Muscle of leg (tissue), 3 donors: ENCODE measurements at regions not wholly inside any gene's neighbourhood (a gene's known extent, or its start where the extent isn't known, plus 50 kb on each side); places are given as distances from the start of the nearest gene placed in this dataset.
A peak's percentile ranks its signal among the peaks of the same experiment; 100 is the strongest.
"Not testable (repeated sequence)": the region's sequence is repeated elsewhere in the genome, so short reads cannot be mapped to it uniquely, and the experiment has no call there.

Experiments used
- DNase-seq: peaks from one replicate; pipeline ENCODE4 v3.0.0; 2013
- H3K27ac ChIP-seq: one replicate; pipeline ENCODE4 v1.5.1; 2013; ENCODE audit warnings: mild to moderate bottlenecking, low read length, control low read depth
- H3K27me3 ChIP-seq: one replicate; pipeline ENCODE4 v1.6.1; 2013; ENCODE audit warnings: low read length; ENCODE audit not compliant: control insufficient read depth, insufficient read depth
- H3K36me3 ChIP-seq: one replicate; pipeline ENCODE4 v1.6.1; 2013; ENCODE audit warnings: low read length; ENCODE audit not compliant: control insufficient read depth, insufficient read depth
- H3K4me1 ChIP-seq: one replicate; pipeline ENCODE4 v1.6.1; 2013; ENCODE audit warnings: low read length; ENCODE audit not compliant: control insufficient read depth, insufficient read depth
- H3K4me3 ChIP-seq: one replicate; pipeline ENCODE4 v1.5.1; 2013; ENCODE audit warnings: low read length, control low read depth
- H3K9me3 ChIP-seq: replicated peaks from 2 replicates; pipeline ENCODE4 v1.6.1; 2013; ENCODE audit warnings: low read depth, low read length; ENCODE audit not compliant: control insufficient read depth
- WGBS: methylation state at CpG from one replicate; pipeline ENCODE4 v1.1.5; 2013; ENCODE audit warnings: missing lambda C conversion rate; ENCODE audit not compliant: insufficient coverage; 5-methylcytosine and 5-hydroxymethylcytosine counted together

DNA sequence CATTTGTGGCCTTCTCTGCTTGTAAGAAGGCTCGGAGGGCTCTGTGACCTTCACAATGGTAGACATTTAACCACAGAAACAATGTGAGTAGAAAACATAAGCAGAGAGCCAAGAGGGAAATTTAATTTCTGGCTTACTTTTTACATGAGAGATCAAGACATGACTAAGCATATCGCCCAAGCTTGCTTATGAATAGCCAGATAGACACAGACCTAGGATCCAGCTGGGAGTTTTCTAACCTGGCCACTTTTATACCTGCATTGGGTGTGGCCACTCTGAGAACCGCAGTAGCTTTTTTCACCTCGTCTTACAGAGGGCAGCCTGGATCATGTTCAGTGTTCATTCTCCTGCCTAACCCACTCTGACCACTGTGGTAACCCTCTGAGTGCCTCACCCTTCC lies 244.9 kb upstream of the KCNN2 start:
- no peak for DNase-seq
- no peaks in the 10 kb centered on the region for H3K36me3 ChIP-seq
- H3K9me3 ChIP-seq = no peaks in the 10 kb centered on the region
- H3K27me3 ChIP-seq = no peaks in the 10 kb centered on the region
- H3K4me3 ChIP-seq = no peak overlapping the region
- 74% methylated on average over 3 of the region's 4 CpGs for WGBS
- H3K27ac ChIP-seq = no peak overlapping the region
- H3K4me1 ChIP-seq = no peaks in the 10 kb centered on the region

DNA sequence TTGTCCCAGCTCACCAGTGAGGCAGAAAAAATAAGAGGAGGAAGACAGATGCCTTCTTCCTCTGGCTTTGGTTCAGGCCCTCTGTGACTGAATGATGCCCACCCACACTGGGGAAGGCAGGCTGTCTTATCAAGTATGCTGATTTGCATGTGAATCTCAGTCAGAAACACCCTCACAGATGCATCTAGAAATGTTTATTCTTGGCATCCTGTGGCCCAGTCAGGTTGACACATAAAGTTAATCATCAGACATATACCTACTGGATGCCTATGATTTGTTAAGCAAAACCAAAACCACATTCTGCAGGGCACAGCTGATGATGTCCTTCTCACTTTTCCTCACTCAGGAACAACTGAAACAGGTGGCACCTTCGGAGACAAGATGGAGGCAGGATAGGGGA lies 243.4 kb upstream of the KCNN2 start:
- no peaks in the 10 kb centered on the region for H3K27me3 ChIP-seq

DNA sequence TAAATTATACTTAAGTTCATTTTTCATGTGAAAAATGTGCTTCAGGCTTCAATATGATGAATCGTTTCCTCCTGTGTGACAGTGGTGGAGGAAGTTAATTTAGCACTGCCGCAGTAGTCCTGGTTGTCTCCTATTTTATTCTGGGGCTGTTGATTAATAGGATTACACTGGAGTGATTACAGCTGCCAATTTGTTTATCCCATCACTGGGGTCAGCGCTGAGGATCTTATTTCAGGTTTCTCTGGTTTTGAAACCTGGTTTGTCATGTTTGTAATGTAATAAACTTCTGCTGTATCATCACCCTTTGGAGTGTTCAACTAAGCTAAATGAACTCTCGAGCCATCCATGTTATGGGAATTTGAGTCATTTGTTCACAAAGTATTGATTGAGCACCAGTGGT lies 241.7 kb upstream of the KCNN2 start:
- Histone ChIP-seq H3K4me3 (no peak overlapping the region), H3K9me3 (no peaks in the 10 kb centered on the region), H3K27me3 (no peaks in the 10 kb centered on the region), H3K36me3 (no peaks in the 10 kb centered on the region), H3K27ac (no peak overlapping the region), H3K4me1 (no peaks in the 10 kb centered on the region)
- DNase-seq = no peak
- 92% methylated on average over 1 of the region's 4 CpGs for WGBS

More for the DNA sequence above, 243.4 kb upstream of the KCNN2 start:
- H3K27ac ChIP-seq = no peak overlapping the region
- no peaks in the 10 kb centered on the region for H3K4me1 ChIP-seq
- 67% methylated on average over 1 of the region's 1 CpG for WGBS
- no peaks in the 10 kb centered on the region for H3K9me3 ChIP-seq
- no peak for DNase-seq
- H3K36me3 ChIP-seq = no peaks in the 10 kb centered on the region
- no peak overlapping the region for H3K4me3 ChIP-seq

DNA sequence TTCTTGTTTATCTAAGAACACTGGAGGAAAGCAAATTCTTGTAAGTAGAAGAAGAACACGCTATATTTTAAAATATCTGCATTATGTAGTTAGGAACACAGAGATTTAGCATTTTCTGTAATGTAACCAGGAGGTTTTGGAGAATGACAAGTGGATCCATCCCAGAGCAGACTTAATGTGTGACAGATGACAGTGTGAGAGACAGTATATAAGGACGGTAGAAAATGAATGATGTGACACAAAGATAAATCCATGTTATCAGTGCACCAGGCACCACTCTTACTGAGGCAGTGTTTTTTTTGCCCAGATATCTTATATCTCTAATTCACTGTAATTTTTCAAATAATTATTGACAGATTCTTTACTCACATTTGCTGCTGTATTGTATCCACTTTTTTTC lies 239.0 kb upstream of the KCNN2 start:
- H3K27ac ChIP-seq = no peak overlapping the region
- no peaks in the 10 kb centered on the region for H3K4me1 ChIP-seq
- no peak for DNase-seq
- no CpG with 5 or more reads among the region's 2 CpGs for WGBS
- no peaks in the 10 kb centered on the region for H3K9me3 ChIP-seq
- no peaks in the 10 kb centered on the region for H3K36me3 ChIP-seq
- H3K4me3 ChIP-seq = no peak overlapping the region
- no peaks in the 10 kb centered on the region for H3K27me3 ChIP-seq

DNA sequence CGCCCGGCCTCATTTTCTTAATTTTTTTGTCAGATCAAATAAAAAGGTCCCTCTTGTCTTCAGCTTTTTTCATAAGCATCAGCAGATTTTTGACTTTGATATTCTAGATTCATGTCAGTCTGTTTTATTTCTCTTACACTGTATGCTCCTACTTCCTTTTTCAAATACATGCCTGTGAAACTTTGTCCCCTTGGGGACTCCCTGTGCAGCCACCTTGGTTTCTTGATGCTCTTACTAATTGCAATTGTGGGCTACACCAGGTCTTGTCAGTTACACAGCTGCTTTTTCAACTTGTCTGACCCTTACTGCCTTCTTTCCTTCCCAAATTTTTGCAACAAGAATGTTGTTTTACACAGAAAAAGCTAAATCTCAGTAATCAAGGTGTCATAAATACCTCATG lies 238.2 kb upstream of the KCNN2 start:
- Histone ChIP-seq H3K27ac (no peak overlapping the region), H3K4me3 (no peak overlapping the region), H3K9me3 (no peaks in the 10 kb centered on the region), H3K36me3 (no peaks in the 10 kb centered on the region), H3K4me1 (no peaks in the 10 kb centered on the region), H3K27me3 (no peaks in the 10 kb centered on the region)
- WGBS = no CpG with 5 or more reads among the region's 2 CpGs
- no peak for DNase-seq

DNA sequence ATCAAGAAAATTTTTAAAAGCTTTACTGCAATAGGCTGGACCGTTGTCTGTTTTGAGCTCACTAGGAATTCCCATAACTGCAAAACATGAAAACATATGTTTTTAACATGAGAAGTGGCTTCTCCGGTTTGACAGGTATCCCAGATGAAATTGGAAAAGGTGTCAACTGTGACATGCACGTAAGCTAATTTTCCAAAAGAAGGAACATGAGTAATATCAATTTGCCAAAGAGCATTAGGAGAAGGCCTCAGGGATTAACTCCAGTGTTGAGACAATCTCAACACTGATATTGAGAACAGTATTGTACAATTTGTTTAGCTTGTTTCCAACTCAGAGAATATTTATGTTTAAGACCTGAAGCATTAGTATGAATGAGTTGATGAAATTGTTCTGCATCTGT lies 215.5 kb upstream of the KCNN2 start:
- DNase-seq = no peak
- WGBS = 83% methylated on average over 2 of the region's 3 CpGs
- no peaks in the 10 kb centered on the region for H3K4me1 ChIP-seq
- H3K4me3 ChIP-seq = no peak overlapping the region
- H3K27ac ChIP-seq = no peak overlapping the region
- no peaks in the 10 kb centered on the region for H3K27me3 ChIP-seq
- no peaks in the 10 kb centered on the region for H3K36me3 ChIP-seq
- peaks cover 12% of the 10 kb centered on the region for H3K9me3 ChIP-seq

DNA sequence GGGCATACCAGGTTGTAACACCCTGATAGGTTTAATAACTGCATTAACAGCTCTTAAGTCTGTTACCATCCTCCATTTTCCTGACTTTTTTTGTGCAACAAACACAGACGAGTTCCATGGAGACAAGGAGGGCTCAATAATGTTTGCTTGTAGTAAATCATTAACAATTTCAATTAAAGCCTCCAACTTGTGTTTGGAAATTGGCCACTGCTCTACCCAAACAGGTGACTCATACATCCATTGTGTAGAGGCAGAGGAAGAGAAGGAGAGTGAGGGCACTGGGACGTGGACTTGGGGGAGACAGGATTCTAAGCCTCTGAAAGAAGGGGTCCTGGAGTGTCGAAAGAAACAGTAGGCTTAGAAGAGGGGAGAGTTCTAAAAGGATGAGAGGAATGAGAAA lies 213.6 kb upstream of the KCNN2 start:
- 59% methylated on average over 2 of the region's 3 CpGs for WGBS
- Histone ChIP-seq H3K36me3 (no peaks in the 10 kb centered on the region), H3K27me3 (no peaks in the 10 kb centered on the region), H3K27ac (no peak overlapping the region), H3K9me3 (peaks cover 14% of the 10 kb centered on the region), H3K4me3 (no peak overlapping the region), H3K4me1 (no peaks in the 10 kb centered on the region)
- DNase-seq = no peak

DNA sequence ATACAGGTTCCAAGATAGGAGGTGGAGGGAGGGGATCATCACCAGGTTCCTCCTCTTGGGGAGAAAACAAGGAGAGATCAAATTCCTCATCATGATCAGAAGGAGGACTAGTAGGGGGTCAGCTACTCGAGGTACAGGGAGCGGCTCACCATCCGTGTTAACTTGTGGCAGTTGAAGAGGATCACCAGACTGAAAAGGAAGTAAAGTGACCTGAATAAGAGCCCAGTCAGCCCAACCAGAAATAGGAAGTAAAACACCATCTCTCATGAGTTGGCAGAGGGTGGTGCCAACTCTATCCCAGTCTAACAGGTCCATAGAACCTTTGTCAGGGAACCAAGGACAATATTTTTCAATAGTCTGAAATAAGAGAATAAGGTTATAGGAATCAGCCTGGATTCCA lies 213.1 kb upstream of the KCNN2 start:
- WGBS = no CpG with 5 or more reads among the region's 3 CpGs
- H3K4me3 ChIP-seq, H3K4me1 ChIP-seq, DNase-seq, H3K27ac ChIP-seq, H3K27me3 ChIP-seq, H3K36me3 ChIP-seq: not testable (repeated sequence)
- H3K9me3 ChIP-seq = peaks cover 14% of the 10 kb centered on the region

DNA sequence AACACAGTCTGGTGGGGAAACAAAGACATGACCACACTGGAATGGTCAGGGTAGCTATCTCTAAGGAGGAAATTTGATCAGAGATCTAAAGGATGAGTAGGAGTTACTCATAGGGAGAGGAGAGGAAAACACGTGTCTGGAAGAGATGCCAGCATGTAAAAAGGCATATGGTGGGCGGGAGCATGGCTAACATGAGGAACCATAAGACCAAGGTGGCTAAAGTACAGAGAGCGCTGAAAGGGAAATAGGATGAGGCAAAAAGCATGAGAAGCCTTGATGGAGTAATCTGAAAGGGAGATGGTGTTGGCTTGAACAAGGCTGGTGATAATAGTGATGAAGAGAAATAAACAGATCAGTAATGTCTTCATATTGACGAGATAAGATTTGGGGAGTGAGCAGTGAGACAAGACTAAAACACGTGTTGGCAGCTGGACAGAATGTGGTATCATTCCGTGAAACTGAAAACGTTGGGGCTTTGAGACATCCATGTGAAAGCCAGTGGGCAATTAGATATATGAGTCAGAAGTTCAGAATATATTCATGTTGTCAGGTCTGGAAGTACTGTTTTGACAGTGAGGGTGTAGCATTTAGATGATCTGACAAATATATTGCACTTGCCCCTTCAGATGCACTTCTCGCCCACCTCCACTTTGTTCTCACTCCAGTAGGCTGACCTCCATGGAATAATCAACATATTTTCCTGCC lies 209.1 kb upstream of the KCNN2 start:
- Histone ChIP-seq H3K4me3 (no peak overlapping the region), H3K4me1 (no peaks in the 10 kb centered on the region), H3K27ac (no peak overlapping the region), H3K9me3 (peaks cover 17% of the 10 kb centered on the region), H3K36me3 (no peaks in the 10 kb centered on the region), H3K27me3 (no peaks in the 10 kb centered on the region)
- DNase-seq = no peak
- WGBS = 78% methylated on average over 7 of the region's 8 CpGs

DNA sequence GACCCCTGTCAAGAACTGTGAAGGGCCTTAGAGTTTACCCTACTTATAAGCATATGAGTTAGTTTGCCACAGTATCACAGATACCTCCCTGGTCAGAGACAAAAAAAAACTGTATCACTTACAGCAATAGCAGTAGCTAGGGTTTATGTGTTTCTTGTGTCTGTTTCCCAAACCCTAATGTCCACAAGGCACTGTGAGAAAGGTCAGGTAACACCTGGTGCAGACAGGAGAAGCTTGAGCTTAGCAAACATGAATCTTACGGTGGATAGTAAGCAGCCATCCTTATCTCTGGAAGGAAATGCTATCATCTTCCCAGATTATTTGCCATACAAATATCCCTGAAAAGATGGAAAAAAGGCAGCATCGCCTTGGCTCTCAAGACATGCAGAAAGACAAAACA lies 208.5 kb upstream of the KCNN2 start:
- WGBS = 90% methylated on average over 2 of the region's 2 CpGs
- DNase-seq = no peak

DNA sequence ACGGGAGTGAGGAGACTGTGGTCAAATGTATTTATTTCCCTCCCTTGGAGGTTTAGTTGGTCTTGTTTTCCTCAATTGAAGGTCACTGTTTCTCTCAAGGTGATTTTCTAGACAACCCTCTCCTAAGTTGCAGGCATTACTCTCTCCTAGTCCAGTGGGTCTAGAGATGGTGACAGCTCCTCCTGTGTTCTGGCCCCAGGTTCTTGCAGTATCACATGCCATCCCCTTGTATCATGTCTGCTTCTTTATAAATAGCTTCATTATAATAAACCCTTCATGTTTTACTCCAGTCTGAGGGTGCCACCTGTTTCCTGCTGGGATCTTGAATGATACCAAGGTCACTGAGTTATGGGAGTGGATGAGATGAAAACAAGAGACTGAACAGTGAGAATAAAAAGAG lies 208.0 kb upstream of the KCNN2 start:
- Histone ChIP-seq H3K9me3 (peaks cover 17% of the 10 kb centered on the region), H3K36me3 (no peaks in the 10 kb centered on the region), H3K27me3 (no peaks in the 10 kb centered on the region), H3K27ac (no peak overlapping the region), H3K4me1 (no peaks in the 10 kb centered on the region), H3K4me3 (no peak overlapping the region)
- WGBS = no CpG with 5 or more reads among the region's 1 CpG
- DNase-seq = peak; percentile 9

More for the DNA sequence above, 208.5 kb upstream of the KCNN2 start:
- Histone ChIP-seq H3K4me3 (no peak overlapping the region), H3K4me1 (no peaks in the 10 kb centered on the region), H3K9me3 (peaks cover 17% of the 10 kb centered on the region), H3K27me3 (no peaks in the 10 kb centered on the region), H3K27ac (no peak overlapping the region), H3K36me3 (no peaks in the 10 kb centered on the region)
